ENCODE measurements at regions not wholly inside any gene's neighbourhood (a gene's known extent, or its start where the extent isn't known, plus 50 kb on each side); places are given as distances from the start of the nearest gene placed in this dataset.

GRCh38 chr15:38904298-38904697 lies 339.7 kb upstream of the RASGRP1 start:
- TF ChIP-seq CTCF (IDR thresholded peaks at IDR 0.05) (no peak), EP300 (IDR thresholded peaks at IDR 0.05; ENCODE audit: low read depth) (no peak)

All from transverse colon (tissue), 3 donors.